ENCODE measurements at regions not wholly inside any gene's neighbourhood (a gene's known extent, or its start where the extent isn't known, plus 50 kb on each side); places are given as distances from the start of the nearest gene placed in this dataset.
A peak's percentile ranks its signal among the peaks of the same experiment; 100 is the strongest.

DNA sequence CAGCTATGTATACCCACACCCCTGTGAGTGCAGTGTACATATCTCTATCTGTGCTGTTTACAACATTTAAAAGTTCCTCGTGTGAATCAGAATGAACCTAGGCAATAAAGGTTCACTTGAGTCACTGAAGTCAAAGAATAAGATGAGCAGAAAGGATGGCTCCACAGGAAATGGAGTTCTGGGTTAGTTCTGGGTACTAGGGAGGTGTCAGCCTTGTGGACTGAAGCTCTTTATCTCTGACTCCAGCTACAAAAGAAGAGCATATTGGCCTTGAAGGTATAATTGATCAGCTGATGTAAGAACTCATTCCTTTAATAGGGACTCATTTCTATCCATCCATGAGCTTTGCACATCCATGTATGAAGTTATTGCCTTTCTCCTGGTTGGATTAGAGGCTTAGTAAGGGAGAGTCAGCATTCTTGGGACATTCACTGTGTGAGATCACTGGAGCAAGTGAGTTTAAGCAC, 73.9 kb upstream of the BACH2 start:
- Histone ChIP-seq H3K9ac (no peak overlapping the region), H3K4me3 (no peak overlapping the region), H3K27me3 (no peaks in the 10 kb centered on the region), H3K36me3 (no peaks in the 10 kb centered on the region), H4K20me1 (no peaks in the 10 kb centered on the region), H3K4me2 (no peak overlapping the region; a peak in 1 of 22 replicates), H3K4me1 (peaks cover 5 to 39% (median 19%) of the 10 kb centered on the region in 10 experiments; a peak in 19 of 20 replicates), H3K9me3 (replicated peaks in 1 of 11) (peaks cover 0 to 10% (median 8%) of the 10 kb centered on the region in 11 experiments; a peak in 9 of 22 replicates), H3K27ac (no peak overlapping the region)
- TF ChIP-seq Cebpa-rat (IDR thresholded peaks at IDR 0.05): no peak

DNA sequence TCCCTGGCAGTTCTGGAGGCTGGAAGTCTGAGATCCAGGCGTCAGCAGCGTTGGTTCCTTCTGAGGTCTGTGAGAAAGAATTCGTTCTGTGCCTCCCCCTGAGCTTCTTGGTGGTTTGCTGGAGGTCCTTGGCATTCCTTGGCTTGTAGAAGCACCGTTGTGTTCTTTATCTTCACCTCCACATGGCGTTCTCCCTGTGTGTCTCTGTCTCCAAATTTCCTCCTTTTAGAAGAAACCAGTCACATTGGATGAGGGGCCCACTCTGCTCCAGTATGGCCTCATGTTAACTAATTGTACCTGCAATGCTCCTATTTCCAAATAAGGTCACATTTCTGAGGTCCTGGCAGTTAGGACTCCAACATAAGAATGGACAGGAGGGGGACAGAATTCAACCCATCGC, 73.0 kb upstream of the BACH2 start:
- no peak overlapping the region for H3K4me3 ChIP-seq
- no peaks in the 10 kb centered on the region for H4K20me1 ChIP-seq
- no peak for TF ChIP-seq Cebpa-rat (IDR thresholded peaks at IDR 0.05)
- H3K9ac ChIP-seq: no peak overlapping the region
- H3K27me3 ChIP-seq: no peaks in the 10 kb centered on the region
- H3K4me1 ChIP-seq: peaks cover 0 to 30% (median 12%) of the 10 kb centered on the region in 10 experiments; a peak in 15 of 20 replicates
- no peak overlapping the region for H3K27ac ChIP-seq
- 0 out of 22 replicates have a peak overlapping the region, but pooled peaks of 1 of the 11 experiments have one; percentile 14 for H3K4me2 ChIP-seq
- no peaks in the 10 kb centered on the region for H3K36me3 ChIP-seq
- H3K9me3 ChIP-seq (replicated peaks in 1 of 11): peaks cover 0 to 10% (median 8%) of the 10 kb centered on the region in 11 experiments; a peak in 9 of 22 replicates

DNA sequence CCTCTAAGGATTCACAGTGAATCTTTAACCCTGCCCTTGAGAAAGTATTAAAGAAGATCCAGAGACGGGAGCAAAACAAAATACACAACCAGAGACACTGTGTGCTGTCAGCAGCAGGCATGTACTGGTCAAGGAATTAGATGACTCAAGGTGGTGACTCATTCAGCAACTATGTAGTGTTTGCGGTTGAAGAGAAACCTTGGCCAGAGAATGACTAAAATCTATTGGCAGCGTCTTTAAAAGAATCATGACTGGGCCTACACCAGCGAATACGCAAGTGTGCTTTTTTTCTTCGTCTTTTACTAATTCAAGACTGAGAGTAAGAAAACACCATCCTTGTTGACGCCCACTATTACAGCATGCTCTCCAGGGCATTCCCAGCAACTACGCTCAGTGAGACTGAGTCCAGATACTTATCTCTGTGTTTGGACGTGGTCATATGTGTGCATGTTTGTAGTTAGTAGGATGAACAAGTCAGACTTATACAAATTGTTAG, 72.4 kb upstream of the BACH2 start:
- H3K9ac ChIP-seq: no peak overlapping the region

DNA sequence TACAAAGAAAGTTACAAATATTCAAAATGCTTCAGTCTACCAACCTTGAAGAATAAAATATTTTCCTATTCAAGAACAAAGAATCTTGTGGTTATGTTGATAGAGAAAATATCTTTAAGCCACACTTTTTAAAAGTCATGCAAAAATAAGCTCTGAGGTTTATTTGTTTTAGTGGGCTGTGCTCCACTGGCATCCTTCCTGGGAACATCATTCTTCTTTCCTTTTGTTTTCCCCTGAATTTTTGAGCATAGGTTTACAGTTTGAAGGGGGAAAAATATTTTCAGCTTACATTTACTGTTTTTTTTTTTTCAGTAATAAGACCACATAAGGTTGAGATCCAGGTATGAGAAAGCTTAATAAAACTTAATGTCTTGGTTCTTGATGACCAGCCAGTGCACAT, 72.0 kb upstream of the BACH2 start:
- Histone ChIP-seq H3K4me2 (peak overlapping the region in 1 of 11 experiments; percentile 10; a peak in 1 of 22 replicates), H3K36me3 (no peaks in the 10 kb centered on the region), H3K27ac (no peak overlapping the region), H3K4me3 (no peak overlapping the region), H3K9ac (no peak overlapping the region), H3K9me3 (replicated peaks in 1 of 11) (peaks cover 0 to 10% (median 8%) of the 10 kb centered on the region in 11 experiments; a peak in 9 of 22 replicates), H3K4me1 (peaks cover 0 to 20% (median 7%) of the 10 kb centered on the region in 10 experiments; a peak in 13 of 20 replicates), H4K20me1 (no peaks in the 10 kb centered on the region), H3K27me3 (no peaks in the 10 kb centered on the region)
- no peak for TF ChIP-seq Cebpa-rat (IDR thresholded peaks at IDR 0.05)

More for the DNA sequence above, 72.4 kb upstream of the BACH2 start:
- TF ChIP-seq Cebpa-rat (IDR thresholded peaks at IDR 0.05): no peak
- H3K4me1 ChIP-seq: peaks cover 0 to 24% (median 8%) of the 10 kb centered on the region in 10 experiments; a peak in 14 of 20 replicates
- H3K4me3 ChIP-seq: no peak overlapping the region
- H3K4me2 ChIP-seq: peak overlapping the region in 2 of 11 experiments; percentile 10 to 14; a peak in 1 of 22 replicates
- H3K9me3 ChIP-seq (replicated peaks in 1 of 11): peaks cover 0 to 10% (median 8%) of the 10 kb centered on the region in 11 experiments; a peak in 9 of 22 replicates
- no peaks in the 10 kb centered on the region for H3K27me3 ChIP-seq
- no peak overlapping the region for H3K27ac ChIP-seq
- H3K36me3 ChIP-seq: no peaks in the 10 kb centered on the region
- H4K20me1 ChIP-seq: no peaks in the 10 kb centered on the region

DNA sequence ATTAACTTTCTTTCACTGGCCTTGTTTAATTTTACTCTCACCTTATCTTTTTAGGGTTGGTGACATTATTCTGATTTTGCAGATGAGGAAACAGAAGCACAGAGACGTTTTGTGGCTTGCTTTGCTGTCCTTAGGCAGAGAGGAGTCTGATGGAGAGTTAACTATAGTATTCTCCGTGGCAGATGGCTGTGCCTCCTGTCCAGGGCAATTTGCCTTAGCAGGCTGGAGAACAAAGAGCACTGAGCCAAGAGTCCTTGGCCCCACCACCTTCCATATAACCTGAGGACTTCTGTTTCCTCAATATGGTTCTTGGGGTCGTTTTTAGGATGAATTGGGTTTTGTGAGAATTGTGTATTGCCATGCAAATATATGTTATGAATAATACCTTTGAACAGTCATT, 71.4 kb upstream of the BACH2 start:
- no peaks in the 10 kb centered on the region for H4K20me1 ChIP-seq
- H3K4me1 ChIP-seq: peaks cover 0 to 14% (median 6%) of the 10 kb centered on the region in 10 experiments; a peak in 8 of 20 replicates
- H3K9me3 ChIP-seq (replicated peaks in 1 of 11): peaks cover 0 to 10% (median 8%) of the 10 kb centered on the region in 11 experiments; a peak in 9 of 22 replicates
- no peaks in the 10 kb centered on the region for H3K36me3 ChIP-seq
- no peak overlapping the region for H3K4me3 ChIP-seq
- H3K27me3 ChIP-seq: no peaks in the 10 kb centered on the region
- H3K4me2 ChIP-seq: no peak overlapping the region
- no peak overlapping the region for H3K27ac ChIP-seq
- TF ChIP-seq Cebpa-rat (IDR thresholded peaks at IDR 0.05): no peak
- no peak overlapping the region for H3K9ac ChIP-seq

DNA sequence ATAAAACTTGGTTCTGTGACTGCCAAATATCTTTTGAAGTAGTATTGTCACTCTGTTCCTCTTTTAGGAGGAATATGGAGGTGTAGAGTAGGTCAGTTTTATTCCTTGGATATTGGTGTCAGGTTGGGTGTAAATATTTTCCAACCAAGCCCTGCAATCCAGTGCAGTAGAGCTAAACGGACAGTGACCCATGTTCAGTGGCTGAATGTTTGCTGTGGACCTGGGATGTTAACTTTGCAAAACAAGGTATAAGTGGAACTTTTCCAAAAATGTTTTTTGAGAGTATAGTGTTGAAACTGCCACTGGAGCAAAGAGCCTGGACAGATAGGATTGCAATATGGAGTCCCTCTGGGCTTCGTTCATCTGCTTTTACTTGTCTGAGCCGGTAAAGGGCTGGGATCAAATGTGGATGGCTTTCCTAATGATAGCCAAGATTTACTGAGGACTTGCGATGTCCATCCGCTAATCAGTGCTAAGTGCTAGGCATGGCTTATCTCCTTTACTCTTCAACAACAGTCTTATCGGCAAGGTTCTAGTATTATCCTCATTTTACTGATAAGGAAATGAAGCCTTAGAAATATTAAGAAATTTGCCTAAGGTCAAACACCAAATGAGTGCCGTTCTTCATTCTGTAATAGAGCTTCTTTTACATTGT, 69.0 kb upstream of the BACH2 start:
- Histone ChIP-seq H3K4me1 (peaks cover 0 to 8% (median 0%) of the 10 kb centered on the region in 10 experiments; a peak in 4 of 20 replicates), H4K20me1 (no peaks in the 10 kb centered on the region), H3K4me2 (no peak overlapping the region), H3K4me3 (no peak overlapping the region), H3K36me3 (no peaks in the 10 kb centered on the region), H3K27me3 (no peaks in the 10 kb centered on the region), H3K9ac (no peak overlapping the region), H3K9me3 (replicated peaks in 1 of 11) (peaks cover 0 to 10% (median 8%) of the 10 kb centered on the region in 11 experiments; a peak in 9 of 22 replicates), H3K27ac (no peak overlapping the region)
- no peak for TF ChIP-seq Cebpa-rat (IDR thresholded peaks at IDR 0.05)

DNA sequence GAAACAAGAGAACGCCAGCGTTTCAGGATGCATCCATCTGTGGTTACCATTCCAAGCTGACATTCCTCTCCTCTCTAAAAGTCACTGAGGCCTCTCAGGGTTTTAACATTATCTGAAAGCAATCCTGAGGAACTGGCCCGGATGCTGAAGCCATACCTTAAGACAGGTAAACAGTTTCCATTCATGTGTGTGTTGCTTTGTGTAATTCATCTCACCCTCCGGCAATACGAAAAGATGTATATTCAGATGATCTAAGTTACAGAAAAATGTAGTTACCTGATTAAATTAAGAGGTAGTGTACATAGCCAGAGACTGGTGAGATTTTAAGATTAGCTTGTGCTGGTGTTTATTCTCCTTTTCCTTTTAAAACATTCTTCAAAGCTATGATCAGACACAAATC, 68.4 kb upstream of the BACH2 start:
- Histone ChIP-seq H3K4me2 (no peak overlapping the region), H3K27ac (no peak overlapping the region), H3K36me3 (no peaks in the 10 kb centered on the region), H3K4me3 (no peak overlapping the region), H3K9me3 (replicated peaks in 1 of 11) (peaks cover 0 to 10% (median 8%) of the 10 kb centered on the region in 11 experiments; a peak in 9 of 22 replicates), H3K4me1 (peaks cover 0 to 8% (median 0%) of the 10 kb centered on the region in 10 experiments; a peak in 3 of 20 replicates), H3K27me3 (no peaks in the 10 kb centered on the region), H4K20me1 (no peaks in the 10 kb centered on the region), H3K9ac (no peak overlapping the region)
- no peak for TF ChIP-seq Cebpa-rat (IDR thresholded peaks at IDR 0.05)

DNA sequence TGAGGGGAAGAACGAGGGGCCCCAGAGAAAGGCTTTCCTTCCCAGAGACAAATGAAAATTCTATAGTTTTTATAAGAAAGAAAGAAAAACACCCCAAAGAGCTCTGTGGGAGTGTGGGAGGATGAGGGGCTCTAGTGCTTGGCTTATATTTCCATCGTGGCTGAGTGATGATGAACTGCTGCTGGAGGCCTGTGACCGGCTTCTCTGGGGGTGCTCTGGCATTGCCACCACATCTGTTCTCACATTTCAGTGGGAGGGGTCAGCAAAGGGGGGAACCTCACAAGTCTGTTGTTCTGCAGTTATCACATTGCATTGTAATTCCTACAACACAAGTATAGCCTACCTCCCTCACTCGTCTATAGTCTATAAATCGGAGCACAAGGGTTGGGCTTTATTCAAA, 67.6 kb upstream of the BACH2 start:
- H3K9ac ChIP-seq: no peak overlapping the region
- no peak for TF ChIP-seq Cebpa-rat (IDR thresholded peaks at IDR 0.05)

DNA sequence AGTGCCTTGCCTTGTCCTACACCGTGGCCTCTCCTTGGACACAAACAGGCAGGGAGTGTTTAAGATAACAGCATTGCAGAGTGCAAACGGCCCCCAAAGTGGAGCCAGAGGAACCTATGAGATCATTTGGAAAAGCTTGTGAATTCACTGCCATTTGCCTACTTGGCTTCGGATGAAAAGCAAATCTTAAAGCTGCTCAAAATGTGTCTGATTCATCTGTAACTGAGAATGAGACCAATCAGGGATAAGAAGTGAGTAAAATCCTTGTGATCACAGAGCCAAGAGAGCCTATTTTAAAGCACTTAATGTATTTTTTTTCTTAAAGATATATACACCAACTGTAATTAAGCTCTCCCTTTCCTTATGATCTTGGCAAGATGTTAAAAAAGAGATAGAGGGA, 65.7 kb upstream of the BACH2 start:
- H3K27ac ChIP-seq: no peak overlapping the region
- H3K4me1 ChIP-seq: no peaks in the 10 kb centered on the region
- H3K27me3 ChIP-seq: no peaks in the 10 kb centered on the region
- H3K4me2 ChIP-seq: no peak overlapping the region
- no peak for TF ChIP-seq Cebpa-rat (IDR thresholded peaks at IDR 0.05)
- H3K4me3 ChIP-seq: no peak overlapping the region
- H3K9me3 ChIP-seq (replicated peaks in 1 of 11): peaks cover 0 to 1% (median under 1%) of the 10 kb centered on the region in 11 experiments; a peak in 4 of 22 replicates
- H3K9ac ChIP-seq: no peak overlapping the region
- no peaks in the 10 kb centered on the region for H3K36me3 ChIP-seq
- no peaks in the 10 kb centered on the region for H4K20me1 ChIP-seq

More for the DNA sequence above, 67.6 kb upstream of the BACH2 start:
- Histone ChIP-seq H3K4me1 (peaks cover 0 to 2% (median 0%) of the 10 kb centered on the region in 10 experiments; a peak in 3 of 20 replicates), H3K27me3 (no peaks in the 10 kb centered on the region), H3K4me2 (no peak overlapping the region), H3K27ac (no peak overlapping the region), H3K36me3 (no peaks in the 10 kb centered on the region), H4K20me1 (no peaks in the 10 kb centered on the region), H3K4me3 (no peak overlapping the region), H3K9me3 (replicated peaks in 1 of 11) (peaks cover 0 to 10% (median 8%) of the 10 kb centered on the region in 11 experiments; a peak in 9 of 22 replicates)

All from BLaER1 treated with 17β-estradiol and CSF1 and Interleukin-3, amounts not matched to agents 10 nM and 100 nM (cell line).